OCI-LY7 (cell line): ENCODE measurements at regions not wholly inside any gene's neighbourhood (a gene's known extent, or its start where the extent isn't known, plus 50 kb on each side); places are given as distances from the start of the nearest gene placed in this dataset.

Source experiments
- BruUV-seq: library from RNA; stranded (reverse); fragments of 400-500 nt; replicated peaks from 2 replicates; lab custom pipeline; 2021; lab: Mats Ljungman, UMichigan
- CTCF ChIA-PET: fragments of 300-600 bp; sonication (Branson Sonifier 250); formaldehyde crosslinking; loops from one replicate; lab custom pipeline; 2022; ENCODE audit warnings: antibody characterized with exemption; ENCODE audit not compliant: unreplicated experiment; lab: Charles Lee
- POLR2A ChIA-PET: fragments of 300-600 bp; sonication (Branson Sonifier 250); formaldehyde crosslinking; loops from one replicate; lab custom pipeline; 2022; ENCODE audit warnings: antibody characterized with exemption; lab: Charles Lee
- DNase-seq: peaks from one replicate; pipeline ENCODE4 v3.0.0-alpha.2; 2015; ENCODE audit warnings: low spot score
- H2AFZ ChIP-seq: fragments of 200-600 bp; sonication (generic), shearing (Covaris generic); 2 replicates; pipeline ENCODE4 v1.6.1; 2014; ENCODE audit warnings: mild to moderate bottlenecking, antibody characterized with exemption, low read length, moderate library complexity
- H3K27ac ChIP-seq: fragments of 200-600 bp; sonication (generic); 2 replicates; pipeline ENCODE4 v1.5.1; 2014; ENCODE audit warnings: mixed run types, low read depth, mild to moderate bottlenecking, moderate library complexity, low read length, inconsistent platforms; ENCODE audit not compliant: poor library complexity, severe bottlenecking
- H3K36me3 ChIP-seq: fragments of 200-600 bp; sonication (generic); 2 replicates; pipeline ENCODE4 v1.6.1; 2014; ENCODE audit warnings: mild to moderate bottlenecking, antibody characterized with exemption, low read length, moderate library complexity, mixed read lengths; ENCODE audit not compliant: insufficient read depth
- H3K4me1 ChIP-seq: fragments of 200-600 bp; sonication (generic); 2 replicates; pipeline ENCODE4 v1.5.1; 2014; ENCODE audit warnings: mild to moderate bottlenecking, low read length; ENCODE audit not compliant: insufficient read depth, poor library complexity, severe bottlenecking
- H3K4me2 ChIP-seq: fragments of 200-600 bp; sonication (generic); 2 replicates; pipeline ENCODE4 v1.6.1; 2014; ENCODE audit warnings: mild to moderate bottlenecking, low read length
- H3K4me3 ChIP-seq: fragments of 200-600 bp; sonication (generic); 2 replicates; pipeline ENCODE4 v1.5.1; 2014; ENCODE audit warnings: mild to moderate bottlenecking, low read depth, low read length; ENCODE audit not compliant: poor library complexity, severe bottlenecking
- H3K79me2 ChIP-seq: fragments of 200-600 bp; sonication (generic); 2 replicates; pipeline ENCODE4 v1.6.1; 2016; ENCODE audit warnings: low read depth, mild to moderate bottlenecking, low read length, moderate library complexity, mixed read lengths; ENCODE audit not compliant: insufficient read depth
- H3K9me2 ChIP-seq: fragments of 200-600 bp; sonication (generic); 2 replicates; pipeline ENCODE4 v1.6.1; 2016; ENCODE audit warnings: mild to moderate bottlenecking, low read length, mixed read lengths; ENCODE audit not compliant: insufficient read depth
- H3K9me3 ChIP-seq: fragments of 200-600 bp; sonication (generic); 2 replicates; pipeline ENCODE4 v1.6.1; 2014; ENCODE audit warnings: mild to moderate bottlenecking, mixed run types, low read length, mixed read lengths
- H4K20me1 ChIP-seq: fragments of 200-600 bp; sonication (generic); 2 replicates; pipeline ENCODE4 v1.6.1; 2014; ENCODE audit warnings: mild to moderate bottlenecking, antibody characterized with exemption, low read length, moderate library complexity, mixed read lengths; ENCODE audit not compliant: insufficient read depth
- CTCF ChIP-seq: fragments of 200-600 bp; sonication (generic); conservative IDR thresholded peaks from 2 replicates; pipeline ENCODE4 v1.5.1; 2014; ENCODE audit warnings: mild to moderate bottlenecking, antibody characterized with exemption, low read length, moderate library complexity, mixed read lengths
- EZH2phosphoT487 ChIP-seq: fragments of 200-600 bp; sonication (generic); IDR thresholded peaks from 2 replicates; pipeline ENCODE4 v1.6.1; 2018; ENCODE audit warnings: low read depth, borderline replicate concordance, mild to moderate bottlenecking, mixed run types, antibody characterized with exemption, low read length, moderate library complexity, mixed read lengths
- intact Hi-C: fragments of 100-400 bp; cut with micrococcal nuclease; formaldehyde crosslinking; loops from one replicate; pipeline ENCODE4 v1.10.0; 2022; ENCODE audit not compliant: unreplicated experiment

DNA sequence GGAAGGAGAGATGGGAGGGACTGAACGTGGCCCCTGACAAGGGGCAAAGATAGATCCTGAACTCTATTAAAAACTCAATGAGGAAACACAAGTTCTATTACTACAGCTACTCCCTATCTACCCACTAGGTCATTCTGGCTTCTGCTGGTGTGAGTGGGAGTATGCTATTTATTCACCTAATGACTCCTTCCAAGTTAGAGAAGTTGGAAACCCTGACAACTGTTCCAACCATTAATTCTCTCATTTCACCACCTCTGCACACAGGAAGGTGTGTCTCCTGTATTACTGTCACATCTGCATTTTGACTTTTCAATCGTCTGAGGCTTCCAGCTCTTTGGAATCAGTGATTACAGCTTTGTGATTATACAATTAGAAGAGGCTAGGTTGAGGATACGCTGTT lies 169.4 kb upstream of the ADO start:
- no peaks in the 10 kb centered on the region for H3K36me3 ChIP-seq
- intact Hi-C loops = loop anchor here (10.0 kb wide), 1 partner anchor 630 kb away; no protein-coding TSS in a partner anchor
- H3K4me1 ChIP-seq = peaks cover 91% of the 10 kb centered on the region
- H3K9me3 ChIP-seq = no peaks in the 10 kb centered on the region
- TF ChIP-seq CTCF = no peak
- H2AFZ ChIP-seq = no peak overlapping the region
- H3K9me2 ChIP-seq = no peaks in the 10 kb centered on the region
- no peaks in the 10 kb centered on the region for H3K79me2 ChIP-seq
- H3K4me3 ChIP-seq = no peak overlapping the region
- no TSS peak for BruUV-seq
- ChIA-PET CTCF (no interaction called here), POLR2A (interaction anchor here (0.7 to 1.6 kb wide), 7 partner anchors 12 to 182 kb away, joined by 3 to 6 read pairs (median 4); no protein-coding TSS in a partner anchor)
- H3K27ac ChIP-seq = no peak overlapping the region
- DNase-seq = no peak
- no peak overlapping the region for H3K4me2 ChIP-seq
- no peaks in the 10 kb centered on the region for H4K20me1 ChIP-seq

GRCh38 chr10:62636825-62637248 lies 167.7 kb upstream of the ADO start:
- intact Hi-C loops = loop anchor here (1.0 to 10.0 kb wide), 4 partner anchors 16 to 628 kb away; partner anchors contain the start of genes ADO and EGR2
- CTCF ChIA-PET = interaction anchor here (0.9 to 3.1 kb wide), 5 partner anchors 11 to 181 kb away, joined by 3 to 15 read pairs (median 3); partner anchors contain the start of gene ADO
- peak; percentile 84 for DNase-seq

More at GRCh38 chr10:62636825-62637248, 167.7 kb upstream of the ADO start:
- BruUV-seq = no TSS peak
- Histone ChIP-seq H3K4me2 (peak overlapping the region; percentile 75), H3K4me3 (peak overlapping the region; percentile 63), H4K20me1 (no peaks in the 10 kb centered on the region), H3K4me1 (peaks cover 93% of the 10 kb centered on the region), H3K79me2 (no peaks in the 10 kb centered on the region), H3K27ac (peak overlapping the region; percentile 90), H3K9me2 (no peaks in the 10 kb centered on the region), H2AFZ (peak overlapping the region; percentile 81), H3K9me3 (no peaks in the 10 kb centered on the region), H3K36me3 (no peaks in the 10 kb centered on the region)
- POLR2A ChIA-PET = interaction anchor here (0.6 to 4.9 kb wide), 10 partner anchors 12 to 626 kb away, joined by 3 to 80 read pairs (median 4); partner anchors contain the start of gene ADO
- TF ChIP-seq EZH2phosphoT487 = no peak
- TF ChIP-seq CTCF = peak; percentile 90
